Uterus (tissue), 2 donors: ENCODE measurements at regions not wholly inside any gene's neighbourhood (a gene's known extent, or its start where the extent isn't known, plus 50 kb on each side); places are given as distances from the start of the nearest gene placed in this dataset.

Source experiments
- POLR2A ChIP-seq, 2 donors: fragments of 450-650 bp; IDR thresholded peaks; one replicate each; pipeline ENCODE4 v1.6.1; 2016; ENCODE audit warnings: antibody characterized with exemption in 2 of 2, mild to moderate bottlenecking in 1 of 2, moderate library complexity in 1 of 2
- TF ChIP-seq, protein P1 (sequence below), 4 experiments: fragments of 200-600 bp in 2 of 4; fragments of 450-650 bp in 2 of 4; sonication (generic) in 2 of 4; IDR thresholded peaks; one replicate each; pipeline ENCODE4 v1.5.1; 2016 to 2019; ENCODE audit warnings: antibody characterized with exemption in 4 of 4, mild to moderate bottlenecking in 2 of 4, moderate library complexity in 1 of 4

DNA sequence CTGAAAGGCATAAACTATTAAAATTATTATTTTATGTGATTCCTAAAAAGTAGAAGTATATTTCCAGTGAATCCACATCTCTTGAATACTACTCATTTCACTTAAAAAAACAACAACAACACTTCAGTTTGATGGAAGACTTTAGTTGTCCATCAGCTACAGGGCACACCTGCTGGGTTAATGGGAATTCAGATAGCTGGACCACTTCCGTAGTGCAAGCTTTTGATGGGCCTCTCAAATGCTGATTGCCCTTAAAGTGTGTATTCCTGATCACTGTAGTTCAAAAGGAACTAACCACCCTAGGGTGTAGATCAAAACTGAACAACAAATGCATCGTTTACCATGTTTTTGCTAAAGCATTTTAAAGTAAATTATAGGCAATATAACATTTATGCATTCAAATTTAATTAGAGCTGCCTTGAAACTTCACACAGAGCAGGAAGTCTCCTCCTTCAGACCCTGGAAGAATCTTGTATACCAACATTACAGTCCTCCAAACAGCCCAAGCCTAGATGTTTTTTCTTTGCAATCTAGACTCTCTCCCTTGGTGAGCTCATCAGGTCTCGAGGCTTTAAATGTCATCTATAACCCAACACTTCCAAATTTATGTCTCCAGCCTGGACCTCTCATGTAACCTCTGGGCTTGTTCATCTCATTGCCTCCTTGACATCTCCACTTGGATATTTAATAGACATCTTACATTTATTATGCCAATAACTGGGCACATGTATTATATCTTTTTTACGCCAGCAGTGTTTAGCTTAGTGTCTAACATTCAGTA lies 510.1 kb upstream of the SLC39A10 start:
- TF ChIP-seq, protein P1, sequence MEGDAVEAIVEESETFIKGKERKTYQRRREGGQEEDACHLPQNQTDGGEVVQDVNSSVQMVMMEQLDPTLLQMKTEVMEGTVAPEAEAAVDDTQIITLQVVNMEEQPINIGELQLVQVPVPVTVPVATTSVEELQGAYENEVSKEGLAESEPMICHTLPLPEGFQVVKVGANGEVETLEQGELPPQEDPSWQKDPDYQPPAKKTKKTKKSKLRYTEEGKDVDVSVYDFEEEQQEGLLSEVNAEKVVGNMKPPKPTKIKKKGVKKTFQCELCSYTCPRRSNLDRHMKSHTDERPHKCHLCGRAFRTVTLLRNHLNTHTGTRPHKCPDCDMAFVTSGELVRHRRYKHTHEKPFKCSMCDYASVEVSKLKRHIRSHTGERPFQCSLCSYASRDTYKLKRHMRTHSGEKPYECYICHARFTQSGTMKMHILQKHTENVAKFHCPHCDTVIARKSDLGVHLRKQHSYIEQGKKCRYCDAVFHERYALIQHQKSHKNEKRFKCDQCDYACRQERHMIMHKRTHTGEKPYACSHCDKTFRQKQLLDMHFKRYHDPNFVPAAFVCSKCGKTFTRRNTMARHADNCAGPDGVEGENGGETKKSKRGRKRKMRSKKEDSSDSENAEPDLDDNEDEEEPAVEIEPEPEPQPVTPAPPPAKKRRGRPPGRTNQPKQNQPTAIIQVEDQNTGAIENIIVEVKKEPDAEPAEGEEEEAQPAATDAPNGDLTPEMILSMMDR (IDR thresholded peaks at IDR 0.05): no peak
- no peak for TF ChIP-seq POLR2A (IDR thresholded peaks at IDR 0.05)
